ENCODE measurements at regions not wholly inside any gene's neighbourhood (a gene's known extent, or its start where the extent isn't known, plus 50 kb on each side); places are given as distances from the start of the nearest gene placed in this dataset.
A peak's percentile ranks its signal among the peaks of the same experiment; 100 is the strongest.

DNA sequence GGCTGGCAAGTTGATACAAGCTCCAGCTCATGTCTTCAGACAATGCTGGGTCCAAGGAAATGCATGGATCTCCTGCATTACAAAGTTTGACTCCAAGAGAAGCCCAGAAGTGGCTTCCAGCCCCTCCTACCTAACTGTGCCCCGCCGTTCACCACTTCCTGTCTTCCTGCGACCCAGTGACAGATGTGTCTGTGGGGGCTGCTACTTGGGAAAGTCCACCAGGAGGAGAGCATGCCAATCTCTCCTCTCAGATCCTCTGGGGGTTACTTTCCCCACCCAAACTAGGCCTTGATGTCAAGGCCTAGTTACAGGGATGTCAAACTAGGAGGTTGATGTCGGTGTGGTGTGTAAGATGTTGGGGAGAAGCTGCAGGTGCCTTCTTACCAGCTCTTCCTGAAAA is 133.6 kb upstream of the RASGRP1 start:
- peak overlapping the region in 1 of 5 donors; percentile 35 for H3K4me3 Mint-ChIP-seq
- H3K4me1 Mint-ChIP-seq = peaks cover 41 to 50% of the 10 kb centered on the region in 2 donors
- peaks cover 0 to 2% (median 0%) of the 10 kb centered on the region in 3 donors for H3K27me3 Mint-ChIP-seq (ENCODE audit: low read depth in 3 of 3)
- H3K27ac Mint-ChIP-seq = peak overlapping the region in 2 of 6 donors; percentile 57 to 77
- H3K36me3 Mint-ChIP-seq = no peaks in the 10 kb centered on the region
- no peaks in the 10 kb centered on the region for H3K9me3 Mint-ChIP-seq
- DNase-seq = no peak

DNA sequence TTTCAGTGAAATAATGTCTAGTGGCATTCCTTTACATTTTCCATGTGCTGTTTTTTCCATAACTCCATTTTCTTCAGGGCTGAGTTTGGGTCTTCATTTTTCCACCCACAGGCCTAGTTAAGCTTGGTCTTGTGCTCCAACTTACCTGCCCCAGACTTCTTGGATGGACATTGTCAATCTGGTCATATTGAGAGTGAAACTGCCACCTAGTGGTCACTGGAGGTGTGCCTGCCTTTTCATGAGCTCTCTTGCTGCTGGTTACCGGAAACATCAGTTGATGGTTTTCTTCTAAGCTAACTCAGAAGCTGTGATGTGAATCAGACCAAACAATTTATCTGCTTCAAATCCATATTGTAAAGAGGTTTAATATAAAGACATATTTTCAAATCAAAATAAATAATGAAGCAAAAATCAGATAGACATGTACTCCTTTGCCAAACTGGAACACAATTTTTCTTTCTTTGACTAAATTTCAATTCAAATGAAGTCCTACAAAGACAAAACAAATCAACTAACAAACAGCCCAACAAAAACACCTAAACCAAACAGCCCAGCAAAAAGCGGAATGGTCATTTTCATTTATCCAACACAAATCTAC is 135.1 kb upstream of the RASGRP1 start:
- Mint-ChIP-seq H3K9me3 (no peaks in the 10 kb centered on the region), H3K4me3 (peak overlapping the region in 1 of 5 donors; percentile 14), H3K36me3 (no peaks in the 10 kb centered on the region), H3K27ac (peak overlapping the region in 2 of 6 donors; percentile 3 to 6), H3K27me3 (ENCODE audit: low read depth in 3 of 3) (peaks cover 0 to 2% (median 0%) of the 10 kb centered on the region in 3 donors), H3K4me1 (peaks cover 41 to 48% of the 10 kb centered on the region in 2 donors)
- DNase-seq = peak; percentile 51 to 67 (median 59)

DNA sequence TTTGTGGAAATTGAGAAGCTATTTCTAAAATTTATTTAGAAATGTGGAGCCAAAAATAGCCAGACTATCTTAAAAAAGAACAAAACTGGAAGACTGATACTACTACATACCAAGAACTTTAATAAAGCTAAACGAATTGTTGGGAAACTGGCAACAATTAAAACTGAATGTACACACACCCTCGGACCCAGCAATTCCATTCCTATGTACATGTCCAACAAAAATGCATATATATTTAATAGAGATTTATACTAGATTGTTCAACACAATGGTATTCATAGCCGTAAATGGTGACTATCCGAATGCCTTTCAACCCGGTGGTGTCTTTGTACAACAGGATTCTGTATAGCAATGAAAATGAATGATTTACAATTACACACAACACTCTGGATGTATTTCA is 136.5 kb upstream of the RASGRP1 start:
- no peaks in the 10 kb centered on the region for H3K9me3 Mint-ChIP-seq
- peaks cover 0 to 5% (median 0%) of the 10 kb centered on the region in 3 donors for H3K27me3 Mint-ChIP-seq (ENCODE audit: low read depth in 3 of 3)
- DNase-seq = no peak
- H3K36me3 Mint-ChIP-seq = no peaks in the 10 kb centered on the region
- no peak overlapping the region for H3K4me3 Mint-ChIP-seq
- H3K27ac Mint-ChIP-seq = no peak overlapping the region
- peaks cover 29 to 34% of the 10 kb centered on the region in 2 donors for H3K4me1 Mint-ChIP-seq

DNA sequence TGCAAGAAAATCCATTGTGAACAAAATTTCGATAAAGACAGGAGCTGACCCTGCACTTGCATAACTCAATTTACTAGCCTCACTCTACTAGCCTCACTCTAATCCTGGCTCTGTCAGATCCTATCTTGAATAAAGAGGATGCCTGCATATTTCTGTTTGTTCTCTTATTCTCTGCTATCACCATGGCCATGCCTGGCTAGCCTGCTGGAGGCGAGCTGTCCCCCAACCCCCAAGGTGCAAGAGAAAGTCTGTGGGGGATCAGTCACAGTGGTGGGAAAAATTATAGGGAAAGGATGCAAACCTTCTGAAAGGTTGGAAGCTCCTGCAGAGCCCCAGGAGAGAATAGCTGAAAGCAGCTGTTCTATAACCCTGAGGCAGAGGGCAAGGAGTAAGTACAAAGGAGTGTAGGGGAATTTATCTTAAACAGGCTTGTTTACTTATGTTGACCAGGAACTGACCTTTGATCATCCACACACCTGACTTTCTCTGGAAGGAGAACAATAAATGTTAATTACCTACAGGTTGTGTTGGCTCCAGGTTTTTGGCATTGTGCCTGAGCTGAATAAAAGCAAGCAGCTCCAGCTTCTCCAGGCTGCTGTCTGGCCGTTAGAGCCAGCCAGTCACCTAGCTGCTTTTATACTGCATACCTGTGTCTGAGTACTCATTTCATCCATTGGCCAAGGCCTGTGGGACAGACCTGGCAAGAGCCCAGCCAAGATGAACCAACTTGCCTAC is 137.7 kb upstream of the RASGRP1 start:
- Mint-ChIP-seq H3K36me3 (no peaks in the 10 kb centered on the region), H3K4me1 (peaks cover 18 to 22% of the 10 kb centered on the region in 2 donors), H3K4me3 (no peak overlapping the region), H3K9me3 (no peaks in the 10 kb centered on the region), H3K27me3 (ENCODE audit: low read depth in 3 of 3) (peaks cover 0 to 9% (median under 1%) of the 10 kb centered on the region in 3 donors), H3K27ac (no peak overlapping the region)
- no peak for DNase-seq

DNA sequence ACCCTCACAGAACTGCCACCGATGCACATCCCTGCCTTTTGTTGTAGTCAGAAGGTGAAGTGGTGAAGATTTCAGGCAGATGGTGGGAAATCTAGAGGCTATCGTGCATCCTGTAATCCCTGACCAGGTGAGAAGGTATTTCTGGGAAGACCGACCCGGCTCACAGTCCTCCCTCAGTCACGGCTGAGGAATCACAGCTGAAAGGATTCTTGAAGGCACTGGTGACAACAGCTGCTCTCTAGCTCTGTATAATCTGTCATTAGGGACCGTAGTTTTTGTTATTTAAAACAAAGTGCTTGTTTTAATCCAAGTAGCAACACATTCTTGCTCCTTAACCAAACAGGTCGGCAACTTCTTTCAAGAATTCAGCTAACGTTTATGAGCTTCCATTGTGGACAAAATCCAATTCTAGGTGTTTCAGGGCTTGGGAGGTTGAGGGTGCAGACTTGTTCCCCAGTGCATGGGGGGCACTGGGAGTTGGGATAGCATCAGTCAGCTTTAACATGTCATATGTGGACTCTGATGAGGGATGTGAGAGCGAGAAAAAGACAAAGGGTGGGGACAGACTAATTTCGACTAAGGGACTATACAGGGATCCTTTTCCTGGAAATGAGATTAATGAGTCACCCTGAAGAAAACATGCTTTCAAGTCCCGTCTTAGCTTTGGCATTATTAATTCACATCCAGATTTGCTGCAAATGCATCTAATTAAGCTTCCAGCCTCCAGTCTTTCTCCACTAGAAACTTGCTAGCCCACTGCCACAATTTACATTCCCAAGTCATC is 141.0 kb upstream of the RASGRP1 start:
- H3K4me3 Mint-ChIP-seq = no peak overlapping the region
- no peak overlapping the region for H3K27ac Mint-ChIP-seq
- H3K27me3 Mint-ChIP-seq (ENCODE audit: low read depth in 3 of 3) = peaks cover 0 to 6% (median 2%) of the 10 kb centered on the region in 3 donors
- no peaks in the 10 kb centered on the region for H3K9me3 Mint-ChIP-seq
- H3K4me1 Mint-ChIP-seq = no peaks in the 10 kb centered on the region
- H3K36me3 Mint-ChIP-seq = no peaks in the 10 kb centered on the region
- DNase-seq = no peak

DNA sequence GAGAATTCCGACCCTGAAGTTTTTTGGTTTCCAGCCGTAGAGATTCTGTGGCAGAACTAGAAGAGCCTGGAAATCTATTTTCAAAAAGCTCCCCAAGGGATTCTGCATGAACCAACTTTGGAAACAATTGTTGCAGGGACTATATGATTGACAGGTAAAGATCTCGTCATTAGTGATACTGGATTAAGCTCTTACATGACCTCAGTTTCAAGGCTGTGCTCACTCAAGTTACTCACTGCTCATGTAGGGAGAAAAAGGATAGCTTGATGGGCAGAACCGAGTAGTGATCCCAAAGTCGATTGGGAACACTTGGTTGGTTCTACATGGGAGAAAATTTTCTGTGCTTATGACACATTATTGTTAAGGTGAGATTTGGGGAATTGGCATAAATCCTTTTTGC is 142.3 kb upstream of the RASGRP1 start:
- no peaks in the 10 kb centered on the region for H3K36me3 Mint-ChIP-seq

DNA sequence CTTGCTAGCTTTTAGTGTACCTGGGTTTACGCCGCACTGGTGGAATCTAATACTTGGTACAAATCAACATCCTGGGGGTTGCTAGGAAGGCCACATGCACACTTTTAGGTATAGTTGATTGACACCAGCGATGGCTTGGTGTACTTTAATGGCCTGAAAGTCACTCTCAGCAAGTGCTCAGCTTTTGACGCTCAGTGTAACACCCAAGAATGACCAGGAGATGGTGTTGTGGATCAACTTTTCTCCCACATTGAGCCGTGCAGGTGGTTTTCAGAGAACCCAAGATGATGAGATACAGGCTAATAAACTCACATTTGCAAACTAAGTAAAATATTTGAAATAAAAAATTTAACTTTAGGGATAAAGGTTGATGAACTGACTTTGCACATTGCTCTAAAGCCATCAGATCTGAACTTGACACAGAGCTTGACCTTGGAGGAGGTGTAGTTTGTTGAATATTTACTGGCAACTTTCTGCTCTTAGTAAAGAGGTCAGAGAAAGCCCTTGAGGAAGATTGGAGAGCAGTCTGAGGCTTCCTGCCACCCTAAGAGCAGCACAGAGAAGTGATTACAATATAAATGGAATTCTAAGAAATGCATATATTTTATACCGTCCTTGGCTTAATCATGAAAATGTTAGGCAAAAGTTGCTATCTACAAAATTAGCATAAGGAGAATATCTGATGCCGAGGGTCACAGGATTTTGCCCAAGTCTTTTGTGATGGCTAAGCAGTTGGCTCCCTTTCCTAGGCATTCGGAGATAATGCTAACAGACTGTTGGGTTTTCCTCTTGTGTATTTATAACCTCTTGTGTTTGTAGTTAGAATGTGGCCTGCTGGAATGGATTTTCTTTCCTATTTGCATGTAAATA is 143.4 kb upstream of the RASGRP1 start:
- Mint-ChIP-seq H3K27me3 (ENCODE audit: low read depth in 3 of 3) (peaks cover 0 to 6% (median 2%) of the 10 kb centered on the region in 3 donors), H3K4me3 (no peak overlapping the region), H3K4me1 (no peaks in the 10 kb centered on the region), H3K36me3 (no peaks in the 10 kb centered on the region), H3K9me3 (no peaks in the 10 kb centered on the region), H3K27ac (no peak overlapping the region)
- peak in 1 of 3 donors; percentile 39 for DNase-seq

More for the DNA sequence above, 142.3 kb upstream of the RASGRP1 start:
- Mint-ChIP-seq H3K27me3 (ENCODE audit: low read depth in 3 of 3) (peaks cover 0 to 6% (median 2%) of the 10 kb centered on the region in 3 donors), H3K27ac (no peak overlapping the region), H3K4me1 (no peaks in the 10 kb centered on the region), H3K9me3 (no peaks in the 10 kb centered on the region), H3K4me3 (no peak overlapping the region)
- DNase-seq = no peak

DNA sequence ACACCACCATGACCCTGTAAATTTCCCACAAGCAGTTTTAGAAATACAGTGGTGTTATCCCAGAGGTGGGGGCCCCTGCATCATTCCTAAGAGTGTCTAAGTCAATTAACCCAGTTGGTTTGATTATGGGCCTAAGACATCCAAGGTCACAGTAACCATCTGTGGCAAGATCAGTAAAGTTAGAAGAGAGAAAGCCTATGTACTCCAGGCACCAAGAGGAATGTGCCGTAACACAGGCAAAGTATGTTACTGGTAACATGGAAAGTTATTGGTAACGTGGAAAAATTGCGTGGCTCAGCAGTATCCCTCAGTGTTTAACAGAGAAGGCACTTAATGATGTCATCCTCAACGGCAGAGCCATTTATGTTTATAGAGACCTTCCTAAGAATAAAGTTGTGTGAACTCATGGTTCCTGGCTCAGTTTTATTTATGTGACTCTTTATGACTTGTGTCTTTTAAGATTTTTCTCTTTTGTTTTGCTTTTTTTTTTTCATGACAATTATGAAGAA is 144.1 kb upstream of the RASGRP1 start:
- no peak for DNase-seq
- no peak overlapping the region for H3K27ac Mint-ChIP-seq
- H3K9me3 Mint-ChIP-seq = no peaks in the 10 kb centered on the region
- H3K36me3 Mint-ChIP-seq = no peaks in the 10 kb centered on the region
- no peak overlapping the region for H3K4me3 Mint-ChIP-seq
- no peaks in the 10 kb centered on the region for H3K4me1 Mint-ChIP-seq
- H3K27me3 Mint-ChIP-seq (ENCODE audit: low read depth in 3 of 3) = peaks cover 2 to 6% (median 3%) of the 10 kb centered on the region in 3 donors

DNA sequence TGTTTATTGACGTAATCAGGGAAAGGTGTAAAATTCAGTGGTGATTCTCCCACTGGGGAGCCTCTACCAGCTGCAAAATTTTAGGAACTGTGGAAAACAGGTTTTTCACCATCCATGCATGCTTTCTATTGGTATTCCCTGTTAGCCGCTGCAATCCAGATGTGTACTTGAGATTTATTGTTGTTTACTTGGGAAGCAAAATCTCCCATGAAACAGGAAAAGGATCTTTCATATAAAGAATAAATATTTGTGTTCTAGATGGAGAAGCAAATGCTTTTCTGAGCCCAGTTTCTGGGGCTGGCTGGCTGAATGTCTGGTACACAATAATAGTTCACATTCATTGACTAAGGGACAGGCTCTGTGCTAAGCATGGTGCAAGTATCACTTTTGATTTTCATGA is 144.6 kb upstream of the RASGRP1 start:
- Mint-ChIP-seq H3K36me3 (no peaks in the 10 kb centered on the region), H3K27ac (no peak overlapping the region), H3K9me3 (no peaks in the 10 kb centered on the region), H3K4me1 (no peaks in the 10 kb centered on the region), H3K27me3 (ENCODE audit: low read depth in 3 of 3) (peaks cover 2 to 8% (median 3%) of the 10 kb centered on the region in 3 donors), H3K4me3 (no peak overlapping the region)
- DNase-seq = no peak

DNA sequence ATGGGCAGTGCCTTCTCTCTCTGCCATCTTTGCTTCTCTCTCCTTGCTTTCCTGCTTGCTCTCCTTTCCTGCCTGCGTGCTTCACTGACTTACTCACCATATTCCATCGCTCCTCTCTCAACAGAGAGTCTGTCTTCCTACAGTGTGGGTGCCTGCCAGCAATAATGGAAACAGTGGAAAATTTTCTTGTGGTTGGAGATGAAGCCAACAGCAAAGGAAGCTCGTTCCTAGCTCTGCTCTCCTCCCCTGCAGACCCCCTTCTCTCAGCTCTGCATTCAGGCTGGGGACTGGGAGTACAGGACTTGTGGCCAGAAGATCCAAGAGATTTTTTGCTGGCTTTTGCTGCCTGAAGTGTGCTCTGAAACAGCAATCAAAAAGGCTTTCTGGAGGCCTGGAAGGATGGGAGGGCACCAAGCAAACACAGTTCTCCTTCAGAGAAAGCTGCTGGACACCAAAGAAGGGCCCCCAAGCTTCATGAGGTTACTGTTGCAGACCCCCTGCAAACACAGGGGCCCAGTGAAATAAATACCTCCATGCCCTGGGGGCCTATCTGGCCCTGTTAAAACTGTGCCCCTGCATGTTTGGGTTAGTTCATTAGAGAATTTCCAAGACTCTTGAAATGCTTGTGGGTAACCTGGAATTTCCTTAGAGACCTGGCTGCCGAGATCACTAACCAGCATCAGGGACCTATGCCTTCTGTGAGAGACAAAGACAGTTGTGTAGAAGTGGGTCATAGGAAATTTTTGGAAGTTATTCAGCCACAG is 149.9 kb upstream of the RASGRP1 start:
- peaks cover 0 to 2% (median 0%) of the 10 kb centered on the region in 6 donors for H3K9me3 Mint-ChIP-seq
- H3K4me1 Mint-ChIP-seq = no peaks in the 10 kb centered on the region
- H3K27me3 Mint-ChIP-seq (ENCODE audit: low read depth in 3 of 3) = peaks cover 1 to 4% (median 3%) of the 10 kb centered on the region in 3 donors
- H3K27ac Mint-ChIP-seq = no peak overlapping the region
- no peak for DNase-seq
- H3K36me3 Mint-ChIP-seq = no peaks in the 10 kb centered on the region
- no peak overlapping the region for H3K4me3 Mint-ChIP-seq

DNA sequence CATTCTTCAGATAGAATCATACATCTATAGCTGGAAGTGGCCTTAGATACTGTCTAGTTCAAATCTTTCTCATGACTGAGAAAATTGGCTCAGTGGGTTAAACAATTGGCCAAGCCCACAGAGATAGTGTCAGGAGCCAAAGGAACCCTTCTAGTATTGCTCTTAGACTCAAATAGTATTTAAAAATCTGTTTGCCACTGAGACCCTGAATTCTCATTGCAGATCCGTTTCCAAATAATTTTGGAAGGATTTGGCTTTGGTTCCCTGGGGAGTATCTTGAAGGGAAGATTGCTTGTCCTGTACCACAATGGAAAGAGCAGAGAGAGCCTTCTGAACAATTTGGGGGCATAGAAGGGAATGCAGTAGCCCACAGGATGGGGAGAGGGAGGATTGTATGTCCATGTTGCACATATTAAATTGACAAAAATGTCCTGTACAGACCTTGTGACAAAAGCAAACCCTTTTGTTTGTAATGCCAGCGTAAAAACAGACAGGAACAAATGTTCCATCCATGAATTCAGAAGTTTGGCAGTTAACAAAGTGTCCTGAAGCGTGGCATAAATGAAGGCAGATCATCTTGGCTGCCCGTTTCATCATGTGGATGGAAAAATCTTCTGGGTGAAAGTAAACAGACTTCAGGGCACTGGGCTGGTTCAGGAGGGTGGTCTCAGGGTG is 156.4 kb upstream of the RASGRP1 start:
- DNase-seq = no peak
- no peaks in the 10 kb centered on the region for H3K4me1 Mint-ChIP-seq
- no peak overlapping the region for H3K27ac Mint-ChIP-seq
- no peak overlapping the region for H3K4me3 Mint-ChIP-seq
- peaks cover 0 to 2% (median 0%) of the 10 kb centered on the region in 6 donors for H3K9me3 Mint-ChIP-seq
- no peaks in the 10 kb centered on the region for H3K36me3 Mint-ChIP-seq
- peaks cover 0 to 2% (median 1%) of the 10 kb centered on the region in 3 donors for H3K27me3 Mint-ChIP-seq (ENCODE audit: low read depth in 3 of 3)

DNA sequence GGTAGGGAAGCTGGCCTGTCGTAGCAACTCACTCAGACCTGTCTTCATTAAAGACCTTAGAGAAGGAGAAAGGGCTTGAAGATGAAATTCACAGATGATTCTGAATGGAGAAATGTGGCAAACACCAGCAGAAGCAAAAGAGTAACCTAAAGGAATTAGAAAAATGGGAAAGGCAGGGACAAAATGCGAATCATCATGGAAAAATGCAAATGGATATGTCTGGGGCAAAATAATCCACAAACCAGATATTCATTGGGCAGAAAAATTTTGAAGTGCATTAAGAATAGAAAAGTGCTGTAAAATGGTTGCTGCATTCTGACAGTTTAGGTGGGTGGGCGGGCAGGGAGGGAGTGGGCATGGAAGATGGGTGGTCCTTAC is 156.9 kb upstream of the RASGRP1 start:
- Mint-ChIP-seq H3K4me1 (no peaks in the 10 kb centered on the region), H3K27ac (no peak overlapping the region), H3K4me3 (no peak overlapping the region), H3K27me3 (ENCODE audit: low read depth in 3 of 3) (peaks cover 0 to 2% (median 1%) of the 10 kb centered on the region in 3 donors), H3K36me3 (no peaks in the 10 kb centered on the region), H3K9me3 (no peaks in the 10 kb centered on the region)
- no peak for DNase-seq
